GM23338 (cell line): ENCODE measurements at regions not wholly inside any gene's neighbourhood (a gene's known extent, or its start where the extent isn't known, plus 50 kb on each side); places are given as distances from the start of the nearest gene placed in this dataset.

ENCODE experiments used
- ATAC-seq: fragments of 200-7000 bp; cut with Tn5 transposase; 3 replicates; pipeline ENCODE4 v1.9.1; 2020
- DNase-seq: peaks from one replicate; pipeline ENCODE4 v3.0.0-alpha.2; 2015; ENCODE audit warnings: low spot score
- H2AFZ ChIP-seq: fragments of 200-600 bp; sonication (generic); 2 replicates; pipeline ENCODE4 v1.8.0; 2016; ENCODE audit warnings: antibody characterized with exemption, mild to moderate bottlenecking, moderate library complexity
- H3F3A ChIP-seq: fragments of 200-600 bp; sonication (generic); replicated peaks from 2 replicates; pipeline ENCODE4 v1.8.0; 2017; ENCODE audit warnings: antibody characterized with exemption, mixed run types, low read depth
- H3K27ac ChIP-seq: fragments of 200-600 bp; sonication (generic); 2 replicates; pipeline ENCODE4 v1.6.1; 2016; ENCODE audit warnings: low read depth
- H3K27me3 ChIP-seq: fragments of 200-600 bp; sonication (generic); 2 replicates; pipeline ENCODE4 v1.8.0; 2016; ENCODE audit warnings: mild to moderate bottlenecking, mixed run types, moderate library complexity; ENCODE audit not compliant: insufficient read depth
- H3K36me3 ChIP-seq: fragments of 200-600 bp; sonication (generic); 2 replicates; pipeline ENCODE4 v1.8.0; 2016; ENCODE audit warnings: mild to moderate bottlenecking; ENCODE audit not compliant: insufficient read depth
- H3K4me1 ChIP-seq: fragments of 200-600 bp; sonication (generic); 2 replicates; pipeline ENCODE4 v1.8.0; 2016; ENCODE audit warnings: mild to moderate bottlenecking, moderate library complexity; ENCODE audit not compliant: insufficient read depth
- H3K4me2 ChIP-seq: fragments of 200-600 bp; sonication (generic); 2 replicates; pipeline ENCODE4 v1.7.1; 2017; ENCODE audit warnings: mixed run types
- H3K4me3 ChIP-seq: fragments of 200-600 bp; sonication (generic); 2 replicates; pipeline ENCODE4 v1.6.1; 2016; ENCODE audit warnings: mixed run types
- H3K79me2 ChIP-seq: fragments of 200-600 bp; sonication (generic); replicated peaks from 2 replicates; pipeline ENCODE4 v1.8.0; 2017; ENCODE audit warnings: mild to moderate bottlenecking; ENCODE audit not compliant: insufficient read depth
- H3K9me2 ChIP-seq: fragments of 200-600 bp; sonication (generic); 2 replicates; pipeline ENCODE4 v1.8.0; 2017; ENCODE audit not compliant: insufficient read depth
- H4K20me1 ChIP-seq: fragments of 200-600 bp; sonication (generic); replicated peaks from 2 replicates; pipeline ENCODE4 v1.8.0; 2017; ENCODE audit warnings: mild to moderate bottlenecking; ENCODE audit not compliant: insufficient read depth
- H3K27ac Mint-ChIP-seq: 2 replicates; pipeline ENCODE4 v1.8.0; 2020; ENCODE audit warnings: inconsistent platforms, mild to moderate bottlenecking, moderate library complexity, mixed read lengths
- H3K27me3 Mint-ChIP-seq: 3 replicates; pipeline ENCODE4 v1.8.0; 2022; ENCODE audit warnings: low read depth, mild to moderate bottlenecking, moderate library complexity, mixed read lengths, inconsistent platforms; ENCODE audit not compliant: insufficient read depth, poor library complexity
- H3K36me3 Mint-ChIP-seq: 3 replicates; pipeline ENCODE4 v1.8.0; 2021; ENCODE audit warnings: low read depth, mild to moderate bottlenecking, inconsistent platforms, moderate library complexity, mixed read lengths
- H3K4me1 Mint-ChIP-seq: 3 replicates; pipeline ENCODE4 v1.8.0; 2020; ENCODE audit warnings: mild to moderate bottlenecking, inconsistent platforms, mixed read lengths
- H3K4me3 Mint-ChIP-seq: 3 replicates; pipeline ENCODE4 v1.8.0; 2021; ENCODE audit warnings: moderate library complexity, mild to moderate bottlenecking, inconsistent platforms, mixed read lengths
- H3K9me3 Mint-ChIP-seq: 3 replicates; pipeline ENCODE4 v1.8.0; 2020; ENCODE audit warnings: moderate library complexity, mild to moderate bottlenecking, inconsistent platforms, mixed read lengths
- CREB1 ChIP-seq: fragments of 250-450 bp; sonication (Bioruptor Pico); IDR thresholded peaks from 2 replicates; pipeline ENCODE4 v1.5.0; 2020; ENCODE audit warnings: low read depth, mild to moderate bottlenecking, moderate library complexity
- CTCF ChIP-seq, 2 experiments: fragments of 200-600 bp in 1 of 2; sonication (generic) in 1 of 2; conservative IDR thresholded peaks; 2 replicates each; pipeline versions ENCODE4 v1.5.1 to v1.6.1; 2016 to 2017; ENCODE audit warnings: antibody characterized with exemption in 2 of 2, low read depth in 2 of 2, mild to moderate bottlenecking in 2 of 2, moderate library complexity in 1 of 2
- ETS1 ChIP-seq: IDR thresholded peaks from 2 replicates; pipeline ENCODE4 v1.6.1; 2016; ENCODE audit warnings: antibody characterized with exemption
- EZH2 ChIP-seq: fragments of 200-600 bp; sonication (generic); IDR thresholded peaks from one replicate; pipeline ENCODE4 v1.8.0; 2017; ENCODE audit warnings: antibody characterized with exemption, mild to moderate bottlenecking, low read depth; ENCODE audit not compliant: unreplicated experiment
- EZH2phosphoT487 ChIP-seq: fragments of 200-600 bp; sonication (generic); IDR thresholded peaks from one replicate; pipeline ENCODE4 v1.8.1; 2018; ENCODE audit warnings: antibody characterized with exemption; ENCODE audit not compliant: unreplicated experiment
- JUNB ChIP-seq: IDR thresholded peaks from one replicate; pipeline ENCODE4 v1.6.1; 2016; ENCODE audit warnings: antibody characterized with exemption; ENCODE audit not compliant: unreplicated experiment
- NANOG ChIP-seq: IDR thresholded peaks from 2 replicates; pipeline ENCODE4 v1.6.1; 2016; ENCODE audit warnings: antibody characterized with exemption, borderline replicate concordance
- POLR2AphosphoS5 ChIP-seq: IDR thresholded peaks from 2 replicates; pipeline ENCODE4 v1.6.1; 2016; ENCODE audit warnings: antibody characterized with exemption, low read depth
- REST ChIP-seq: IDR thresholded peaks from one replicate; pipeline ENCODE4 v1.6.1; 2018; ENCODE audit warnings: antibody characterized with exemption; ENCODE audit not compliant: unreplicated experiment
- STAT1 ChIP-seq: IDR thresholded peaks from one replicate; pipeline ENCODE4 v1.6.1; 2016; ENCODE audit warnings: antibody characterized with exemption; ENCODE audit not compliant: unreplicated experiment
- ZNF114 ChIP-seq: fragments of 250-450 bp; sonication (Bioruptor Pico); IDR thresholded peaks from 2 replicates; pipeline ENCODE4 v1.5.0; 2020; ENCODE audit warnings: mild to moderate bottlenecking, moderate library complexity
- ZNF331 ChIP-seq: fragments of 250-450 bp; sonication (Bioruptor Pico); IDR thresholded peaks from 2 replicates; pipeline ENCODE4 v1.5.0; 2020; ENCODE audit warnings: low read depth, mild to moderate bottlenecking, moderate library complexity
- ZNF462 ChIP-seq: fragments of 250-450 bp; sonication (Bioruptor Pico); IDR thresholded peaks from 2 replicates; pipeline ENCODE4 v1.5.0; 2020; ENCODE audit warnings: mild to moderate bottlenecking, moderate library complexity

GRCh38 chr5:58357799-58358500, 101.9 kb downstream of the PLK2 start:
- H4K20me1 ChIP-seq: no peaks in the 10 kb centered on the region
- no peak for ATAC-seq

More at GRCh38 chr5:58357799-58358500, 101.9 kb downstream of the PLK2 start:
- H3K4me2 ChIP-seq: no peak overlapping the region
- H3K9me2 ChIP-seq: 0 out of 2 replicates have a peak, but pooled peaks cover 4% of the 10 kb centered on the region
- H3F3A ChIP-seq: no peaks in the 10 kb centered on the region
- H3K9me3 Mint-ChIP-seq: no peaks in the 10 kb centered on the region
- DNase-seq: no peak
- peaks cover 3% of the 10 kb centered on the region for H3K27me3 Mint-ChIP-seq
- H3K4me1 ChIP-seq: 0 out of 2 replicates have a peak, but pooled peaks cover 3% of the 10 kb centered on the region
- H3K27ac ChIP-seq: no peak overlapping the region
- TF ChIP-seq EZH2 (no peak), ZNF331 (no peak), CTCF (conservative IDR thresholded peaks at IDR 0.05; ENCODE audit: low read depth in 2 of 2) (no peak), POLR2AphosphoS5 (no peak), ETS1 (no peak), EZH2phosphoT487 (no peak), ZNF114 (no peak), REST (no peak), ZNF462 (no peak), JUNB (no peak), NANOG (no peak), STAT1 (no peak), CREB1 (CRISPR knock-in tag) (no peak)
- H3K4me1 Mint-ChIP-seq: peaks cover 27% of the 10 kb centered on the region
- no peak overlapping the region for H3K4me3 Mint-ChIP-seq
- H3K4me3 ChIP-seq: no peak overlapping the region
- H3K36me3 ChIP-seq: no peaks in the 10 kb centered on the region
- no peaks in the 10 kb centered on the region for H3K79me2 ChIP-seq
- H3K27ac Mint-ChIP-seq: no peak overlapping the region
- H3K27me3 ChIP-seq: no peaks in the 10 kb centered on the region
- H3K36me3 Mint-ChIP-seq: no peaks in the 10 kb centered on the region
- H2AFZ ChIP-seq: no peak overlapping the region
